HG03095 (cell line): ENCODE measurements at regions not wholly inside any gene's neighbourhood (a gene's known extent, or its start where the extent isn't known, plus 50 kb on each side); places are given as distances from the start of the nearest gene placed in this dataset.

Source experiments
- ATAC-seq: cut with Tn5 transposase; IDR thresholded peaks from one replicate; pipeline ENCODE4 v1.9.1; 2021; ENCODE audit warnings: moderate library complexity; ENCODE audit not compliant: unreplicated experiment

- no peak for ATAC-seq
Measured at GRCh38 chr2:155209696-155210450, 511.4 kb downstream of the KCNJ3 start.

GRCh38 chr2:155203178-155203577 lies 504.7 kb downstream of the KCNJ3 start:
- ATAC-seq = no peak

- ATAC-seq = no peak
Measured at GRCh38 chr2:155200753-155201152, 502.3 kb downstream of the KCNJ3 start.

GRCh38 chr2:155190342-155190741 lies 491.8 kb downstream of the KCNJ3 start:
- ATAC-seq = no peak

- ATAC-seq = no peak
Measured at GRCh38 chr2:155178921-155179320, 480.4 kb downstream of the KCNJ3 start.

GRCh38 chr2:155176345-155176744 lies 477.9 kb downstream of the KCNJ3 start:
- no peak for ATAC-seq

GRCh38 chr2:155169317-155169716 lies 470.8 kb downstream of the KCNJ3 start:
- ATAC-seq = no peak

GRCh38 chr2:155162494-155162893 lies 464.0 kb downstream of the KCNJ3 start:
- no peak for ATAC-seq

- no peak for ATAC-seq
Measured at GRCh38 chr2:155161314-155161713, 462.8 kb downstream of the KCNJ3 start.

- no peak for ATAC-seq
Measured at GRCh38 chr2:155157711-155158110, 459.2 kb downstream of the KCNJ3 start.

- no peak for ATAC-seq
Measured at GRCh38 chr2:155157065-155157464, 458.6 kb downstream of the KCNJ3 start.

- no peak for ATAC-seq
Measured at GRCh38 chr2:155151945-155152344, 453.4 kb downstream of the KCNJ3 start.

GRCh38 chr2:155151472-155151871 lies 453.0 kb downstream of the KCNJ3 start:
- no peak for ATAC-seq

- peak; percentile 97 for ATAC-seq
Measured at GRCh38 chr2:155145758-155146229, 447.3 kb downstream of the KCNJ3 start.

GRCh38 chr2:155141418-155141817 lies 442.9 kb downstream of the KCNJ3 start:
- ATAC-seq = no peak

- ATAC-seq = no peak
Measured at GRCh38 chr2:155125585-155126230, 427.2 kb downstream of the KCNJ3 start.

GRCh38 chr2:155115846-155116245 lies 417.4 kb downstream of the KCNJ3 start:
- no peak for ATAC-seq

- no peak for ATAC-seq
Measured at GRCh38 chr2:155111070-155111469, 412.6 kb downstream of the KCNJ3 start.

- ATAC-seq = no peak
Measured at GRCh38 chr2:155109527-155109926, 411.0 kb downstream of the KCNJ3 start.

GRCh38 chr2:155100261-155100660 lies 401.8 kb downstream of the KCNJ3 start:
- no peak for ATAC-seq

GRCh38 chr2:155099784-155100183 lies 401.3 kb downstream of the KCNJ3 start:
- ATAC-seq = no peak

- ATAC-seq = no peak
Measured at GRCh38 chr2:155095613-155096012, 397.1 kb downstream of the KCNJ3 start.
